Neuronal stem cell (in vitro differentiated cells): ENCODE measurements at regions not wholly inside any gene's neighbourhood (a gene's known extent, or its start where the extent isn't known, plus 50 kb on each side); places are given as distances from the start of the nearest gene placed in this dataset.

Experiments used
- DNase-seq: peaks from one replicate; pipeline ENCODE4 v3.0.0-alpha.2; 2013; ENCODE audit warnings: low spot score
- H2AFZ ChIP-seq: one replicate; pipeline ENCODE4 v1.6.1; 2013; ENCODE audit warnings: mild to moderate bottlenecking, low read length, inconsistent platforms
- H2AK5ac ChIP-seq: 2 replicates; pipeline ENCODE4 v1.6.1; 2013; ENCODE audit warnings: low read depth, mild to moderate bottlenecking, inconsistent platforms, low read length, moderate library complexity, mixed read lengths
- H2BK120ac ChIP-seq: 2 replicates; pipeline ENCODE4 v1.6.1; 2013; ENCODE audit warnings: low read depth, mild to moderate bottlenecking, inconsistent platforms, low read length, moderate library complexity, mixed read lengths
- H2BK12ac ChIP-seq: one replicate; pipeline ENCODE4 v1.6.1; 2013; ENCODE audit warnings: low read length, inconsistent platforms
- H2BK15ac ChIP-seq: 2 replicates; pipeline ENCODE4 v1.6.1; 2013; ENCODE audit warnings: mild to moderate bottlenecking, low read length, inconsistent platforms, mixed read lengths
- H2BK5ac ChIP-seq: one replicate; pipeline ENCODE4 v1.6.1; 2013; ENCODE audit warnings: inconsistent platforms, mild to moderate bottlenecking, low read length, moderate library complexity
- H3K14ac ChIP-seq: one replicate; pipeline ENCODE4 v1.6.1; 2013; ENCODE audit warnings: low read length, inconsistent platforms
- H3K18ac ChIP-seq: 2 replicates; pipeline ENCODE4 v1.6.1; 2013; ENCODE audit warnings: low read length, inconsistent platforms
- H3K23ac ChIP-seq: 2 replicates; pipeline ENCODE4 v1.6.1; 2013; ENCODE audit warnings: low read depth, mild to moderate bottlenecking, mixed read lengths, low read length, inconsistent platforms; ENCODE audit not compliant: poor library complexity
- H3K27ac ChIP-seq: replicated peaks from 3 replicates; pipeline ENCODE4 v1.5.1; 2013; ENCODE audit warnings: low read length, inconsistent platforms
- H3K27me3 ChIP-seq, 3 experiments: 2 replicates each; pipeline ENCODE4 v1.6.1; 2013; ENCODE audit warnings: low read length in 3 of 3, mild to moderate bottlenecking in 2 of 3, inconsistent platforms in 1 of 3, low read depth in 1 of 3, mixed read lengths in 1 of 3, moderate library complexity in 1 of 3; ENCODE audit not compliant: control insufficient read depth in 3 of 3, insufficient read depth in 3 of 3
- H3K36me3 ChIP-seq, 2 donors: replicated peaks in 1 of 2; 2 replicates each; pipeline ENCODE4 v1.6.1; 2013; ENCODE audit warnings: low read length in 2 of 2; ENCODE audit not compliant: control insufficient read depth in 2 of 2, insufficient read depth in 2 of 2
- H3K4ac ChIP-seq: 2 replicates; pipeline ENCODE4 v1.6.1; 2013; ENCODE audit warnings: inconsistent platforms, mild to moderate bottlenecking, low read length, moderate library complexity
- H3K4me1 ChIP-seq, 2 donors: 1 replicate in 1 of 2; 2 replicates in 1 of 2; pipeline ENCODE4 v1.6.1; 2013; ENCODE audit warnings: low read length in 2 of 2, low read depth in 1 of 2; ENCODE audit not compliant: control insufficient read depth in 2 of 2, insufficient read depth in 1 of 2
- H3K4me2 ChIP-seq: one replicate; pipeline ENCODE4 v1.6.1; 2013; ENCODE audit warnings: mild to moderate bottlenecking, low read length, inconsistent platforms; ENCODE audit not compliant: insufficient read depth, poor library complexity, severe bottlenecking
- H3K4me3 ChIP-seq, 2 donors: 2 replicates each; pipeline ENCODE4 v1.5.1; 2013; ENCODE audit warnings: low read length in 2 of 2, mild to moderate bottlenecking in 2 of 2, inconsistent platforms in 1 of 2, moderate library complexity in 1 of 2
- H3K79me1 ChIP-seq: one replicate; pipeline ENCODE4 v1.6.1; 2013; ENCODE audit warnings: low read depth, mild to moderate bottlenecking, inconsistent platforms, low read length, moderate library complexity
- H3K9ac ChIP-seq: one replicate; pipeline ENCODE4 v1.6.1; 2013; ENCODE audit warnings: mild to moderate bottlenecking, low read depth, low read length, inconsistent platforms; ENCODE audit not compliant: poor library complexity
- H3K9me3 ChIP-seq, 2 donors: replicated peaks in 1 of 2; 2 replicates each; pipeline versions ENCODE3 to v1.6.1; 2013; ENCODE audit warnings: low read length in 2 of 2, mild to moderate bottlenecking in 2 of 2, inconsistent platforms in 1 of 2, low read depth in 1 of 2, mixed read lengths in 1 of 2, moderate library complexity in 1 of 2; ENCODE audit not compliant: control insufficient read depth in 2 of 2, insufficient read depth in 1 of 2
- H4K8ac ChIP-seq: one replicate; pipeline ENCODE4 v1.6.1; 2013; ENCODE audit warnings: low read depth, mild to moderate bottlenecking, inconsistent platforms, low read length, moderate library complexity
- H4K91ac ChIP-seq: one replicate; pipeline ENCODE4 v1.6.1; 2013; ENCODE audit warnings: low read length, low read depth, mild to moderate bottlenecking, inconsistent platforms; ENCODE audit not compliant: poor library complexity
- WGBS, 2 donors: extraction: QIAGEN DNeasy Blood & Tissue Kit; methylation state at CpG; one replicate each; pipeline ENCODE4 v1.1.7; 2013; ENCODE audit warnings: missing lambda C conversion rate in 2 of 2, mixed read lengths in 1 of 2; ENCODE audit not compliant: insufficient read length in 2 of 2, insufficient replicate concordance in 1 of 2; ENCODE audit errors: extremely low coverage in 2 of 2; 5-methylcytosine and 5-hydroxymethylcytosine counted together

- Histone ChIP-seq H3K27ac (peak overlapping the region; percentile 50), H3K27me3 (no peaks in the 10 kb centered on the region), H3K9ac (peak overlapping the region; percentile 73), H3K4me2 (no peak overlapping the region), H3K36me3 (peaks cover 2 to 47% of the 10 kb centered on the region in 2 donors), H4K8ac (no peak overlapping the region), H2AFZ (no peak overlapping the region), H3K4me1 (peaks cover 24 to 50% of the 10 kb centered on the region in 2 donors), H3K9me3 (no peaks in the 10 kb centered on the region), H3K4me3 (no peak overlapping the region), H3K23ac (peak overlapping the region; percentile 13), H3K79me1 (peaks cover 33% of the 10 kb centered on the region), H4K91ac (no peak overlapping the region), H2AK5ac (no peak overlapping the region), H2BK5ac (peak overlapping the region; percentile 67), H3K18ac (peak overlapping the region; percentile 50), H3K4ac (no peak overlapping the region), H2BK15ac (no peak overlapping the region), H3K14ac (no peak overlapping the region), H2BK120ac (no peak overlapping the region), H2BK12ac (no peak overlapping the region)
- no peak for DNase-seq
- WGBS, 2 donors, result no CpG with 5 or more reads among the region's 10 CpGs
Observed at GRCh38 chr2:120787822-120788700, 52.4 kb downstream of the GLI2 start.

- H3K9ac ChIP-seq, result no peak overlapping the region
- H2AK5ac ChIP-seq, result no peak overlapping the region
- peak overlapping the region; percentile 19 for H3K4me2 ChIP-seq
- peak overlapping the region; percentile 31 for H3K23ac ChIP-seq
- H2BK15ac ChIP-seq, result no peak overlapping the region
- H2BK5ac ChIP-seq, result no peak overlapping the region
- H4K91ac ChIP-seq, result no peak overlapping the region
- peaks cover 3 to 50% of the 10 kb centered on the region in 2 donors for H3K36me3 ChIP-seq
- H4K8ac ChIP-seq, result no peak overlapping the region
- peak overlapping the region in 1 of 2 donors; percentile 29 for H3K4me3 ChIP-seq
- H3K9me3 ChIP-seq, result no peaks in the 10 kb centered on the region
- no peak overlapping the region for H3K4ac ChIP-seq
- H3K27me3 ChIP-seq, result no peaks in the 10 kb centered on the region
- H3K4me1 ChIP-seq, result peaks cover 13 to 48% of the 10 kb centered on the region in 2 donors
- no peak overlapping the region for H3K27ac ChIP-seq
- H2AFZ ChIP-seq, result no peak overlapping the region
- no peak overlapping the region for H3K18ac ChIP-seq
- peaks cover 29% of the 10 kb centered on the region for H3K79me1 ChIP-seq
- no peak for DNase-seq
- H2BK12ac ChIP-seq, result no peak overlapping the region
- no peak overlapping the region for H2BK120ac ChIP-seq
- peak overlapping the region; percentile 23 for H3K14ac ChIP-seq
- WGBS, 2 donors, result no CpG with 5 or more reads among the region's 14 CpGs
Observed at GRCh38 chr2:120791243-120791961, 55.7 kb downstream of the GLI2 start.

- Histone ChIP-seq H2BK15ac (no peak overlapping the region), H3K27me3 (no peaks in the 10 kb centered on the region), H3K36me3 (peaks cover 3 to 55% of the 10 kb centered on the region in 2 donors), H3K18ac (no peak overlapping the region), H2AK5ac (no peak overlapping the region), H2BK5ac (no peak overlapping the region), H3K9me3 (no peaks in the 10 kb centered on the region), H3K4me2 (peak overlapping the region; percentile 19), H2BK120ac (no peak overlapping the region), H4K8ac (no peak overlapping the region), H3K14ac (peak overlapping the region; percentile 23), H3K27ac (no peak overlapping the region), H2BK12ac (no peak overlapping the region), H4K91ac (no peak overlapping the region), H3K4ac (no peak overlapping the region), H3K79me1 (peaks cover 29% of the 10 kb centered on the region), H3K4me3 (peak overlapping the region in 1 of 2 donors; percentile 29), H3K23ac (peak overlapping the region; percentile 31), H3K4me1 (peaks cover 11 to 45% of the 10 kb centered on the region in 2 donors), H3K9ac (no peak overlapping the region), H2AFZ (no peak overlapping the region)
- DNase-seq, result no peak
- WGBS, 2 donors, result no CpG with 5 or more reads among the region's 11 CpGs
Observed at GRCh38 chr2:120791962-120792297, 56.3 kb downstream of the GLI2 start.
